SK-N-SH (cell line): ENCODE measurements at regions not wholly inside any gene's neighbourhood (a gene's known extent, or its start where the extent isn't known, plus 50 kb on each side); places are given as distances from the start of the nearest gene placed in this dataset.

ENCODE experiments used
- CTCF ChIA-PET: fragments of 300-600, 350-600 bp; formaldehyde crosslinking; extraction: SDS; loops from one replicate; lab custom pipeline; 2021; lab: Yijun Ruan, JAX
- POLR2A ChIA-PET: fragments of 350-600 bp; sonication (Branson Sonifier 250); formaldehyde crosslinking; extraction: SDS; loops from one replicate; lab custom pipeline; 2020; ENCODE audit warnings: antibody characterized with exemption, inconsistent platforms; lab: Yijun Ruan, JAX
- DNase-seq: peaks from one replicate; pipeline ENCODE4 v3.0.0; 2012
- H2AFZ ChIP-seq: fragments of 200-600 bp; sonication (generic); 2 replicates; pipeline ENCODE4 v1.8.1; 2016; ENCODE audit warnings: antibody characterized with exemption, mild to moderate bottlenecking, low read depth
- H3F3A ChIP-seq: fragments of 200-600 bp; sonication (generic); replicated peaks from 2 replicates; pipeline ENCODE3; 2016; ENCODE audit warnings: antibody characterized with exemption, mild to moderate bottlenecking; ENCODE audit not compliant: insufficient read depth
- H3K27ac ChIP-seq, 2 experiments: fragments of 200-500 bp in 1 of 2; fragments of 200-600 bp in 1 of 2; sonication (Bioruptor generic) in 1 of 2; sonication (generic), shearing (Covaris generic) in 1 of 2; 2 replicates each; pipeline versions ENCODE4 v1.5.1 to v1.6.1; 2014 to 2016; ENCODE audit warnings: low read depth in 2 of 2, inconsistent platforms in 1 of 2, low read length in 1 of 2, mild to moderate bottlenecking in 1 of 2, mixed read lengths in 1 of 2
- H3K27me3 ChIP-seq: fragments of 200-600 bp; sonication (generic), shearing (Covaris generic); 2 replicates; pipeline ENCODE4 v1.6.1; 2016; ENCODE audit warnings: mixed run types; ENCODE audit not compliant: insufficient read depth
- H3K36me3 ChIP-seq, 2 experiments: fragments of 200-500 bp in 1 of 2; fragments of 200-600 bp in 1 of 2; sonication (Bioruptor generic) in 1 of 2; sonication (generic) in 1 of 2; replicated peaks in 1 of 2; 2 replicates each; pipeline versions ENCODE3 to v1.5.1; 2014 to 2016; ENCODE audit warnings: low read length in 1 of 2, mild to moderate bottlenecking in 1 of 2; ENCODE audit not compliant: insufficient read depth in 2 of 2, control insufficient read depth in 1 of 2
- H3K4me1 ChIP-seq, 2 experiments: fragments of 200-500 bp in 1 of 2; fragments of 200-600 bp in 1 of 2; sonication (Bioruptor generic) in 1 of 2; sonication (generic), shearing (Covaris generic) in 1 of 2; 2 replicates each; pipeline versions ENCODE4 v1.5.1 to v1.6.1; 2014 to 2016; ENCODE audit warnings: low read depth in 1 of 2, low read length in 1 of 2, mixed run types in 1 of 2; ENCODE audit not compliant: insufficient read depth in 2 of 2, control insufficient read depth in 1 of 2
- H3K4me2 ChIP-seq: fragments of 200-600 bp; sonication (generic), shearing (Covaris generic); 2 replicates; pipeline ENCODE4 v1.6.1; 2017; ENCODE audit warnings: mixed run types
- H3K4me3 ChIP-seq, 2 experiments: fragments of 200-500 bp in 1 of 2; fragments of 200-600 bp in 1 of 2; sonication (Bioruptor generic) in 1 of 2; sonication (generic), shearing (Covaris generic) in 1 of 2; 2 replicates each; pipeline versions ENCODE4 v1.5.1 to v1.8.1; 2014 to 2016; ENCODE audit warnings: low read depth in 2 of 2, inconsistent platforms in 1 of 2, low read length in 1 of 2, mild to moderate bottlenecking in 1 of 2, mixed read lengths in 1 of 2, moderate library complexity in 1 of 2
- H3K79me2 ChIP-seq: fragments of 200-600 bp; sonication (generic); 2 replicates; pipeline ENCODE4 v1.8.1; 2017; ENCODE audit warnings: mild to moderate bottlenecking; ENCODE audit not compliant: insufficient read depth
- H3K9ac ChIP-seq: fragments of 200-600 bp; sonication (generic); 2 replicates; pipeline ENCODE4 v1.6.1; 2017; ENCODE audit warnings: mixed run types
- H3K9me2 ChIP-seq: fragments of 200-600 bp; sonication (generic); 2 replicates; pipeline ENCODE4 v1.6.1; 2017; ENCODE audit warnings: mixed run types
- H3K9me3 ChIP-seq: fragments of 200-600 bp; sonication (generic); 2 replicates; pipeline ENCODE4 v1.6.1; 2017; ENCODE audit warnings: mixed run types, mild to moderate bottlenecking, moderate library complexity
- H4K20me1 ChIP-seq: fragments of 200-600 bp; sonication (generic); 2 replicates; pipeline ENCODE4 v1.6.1; 2017; ENCODE audit warnings: mild to moderate bottlenecking, mixed run types; ENCODE audit not compliant: insufficient read depth
- CHD2 ChIP-seq: fragments of 150-350 bp; IDR thresholded peaks from 2 replicates; pipeline ENCODE4 v1.6.1; 2018; ENCODE audit warnings: low read length; ENCODE audit not compliant: partially characterized antibody
- ELF1 ChIP-seq: IDR thresholded peaks from 2 replicates; pipeline ENCODE4 v1.4.0; 2012
- EP300 ChIP-seq, 2 experiments: IDR thresholded peaks; 2 replicates each; pipeline versions ENCODE4 v1.4.0 to v1.6.1; 2012; ENCODE audit warnings: borderline replicate concordance in 1 of 2, low read depth in 1 of 2, low read length in 1 of 2
- EZH2phosphoT487 ChIP-seq: fragments of 200-600 bp; sonication (generic); IDR thresholded peaks from 2 replicates; pipeline ENCODE4 v1.6.1; 2017; ENCODE audit warnings: low read depth, mixed run types, mild to moderate bottlenecking, antibody characterized with exemption, moderate library complexity, borderline replicate concordance
- FOXJ3 ChIP-seq: sonication (generic); formaldehyde crosslinking; IDR thresholded peaks from 2 replicates; pipeline ENCODE4 v1.5.1; 2020; ENCODE audit warnings: mild to moderate bottlenecking, missing genetic modification reagents
- GATA2 ChIP-seq: sonication (generic); formaldehyde crosslinking; IDR thresholded peaks from 2 replicates; pipeline ENCODE4 v1.5.0; 2020; ENCODE audit warnings: mild to moderate bottlenecking, missing genetic modification reagents
- NRF1 ChIP-seq: IDR thresholded peaks from 2 replicates; pipeline ENCODE4 v1.6.1; 2012; ENCODE audit warnings: low read depth, mild to moderate bottlenecking, low read length
- POLR2AphosphoS5 ChIP-seq: IDR thresholded peaks from 2 replicates; pipeline ENCODE4 v1.6.1; 2012; ENCODE audit warnings: low read depth, low read length
- RAD21 ChIP-seq: IDR thresholded peaks from 2 replicates; pipeline ENCODE4 v1.6.1; 2012; ENCODE audit warnings: mild to moderate bottlenecking, low read length
- SIN3A ChIP-seq: IDR thresholded peaks from 2 replicates; pipeline ENCODE4 v1.6.1; 2012; ENCODE audit warnings: low read depth, mild to moderate bottlenecking, low read length, moderate library complexity, borderline replicate concordance
- SMC3 ChIP-seq: IDR thresholded peaks from 2 replicates; pipeline ENCODE4 v1.6.1; 2012; ENCODE audit warnings: low read depth, low read length, improper control_type of control experiment
- TAF1 ChIP-seq: IDR thresholded peaks from 2 replicates; pipeline ENCODE4 v1.6.1; 2012; ENCODE audit warnings: low read depth, mild to moderate bottlenecking, low read length, moderate library complexity, borderline replicate concordance
- TCF12 ChIP-seq: IDR thresholded peaks from 2 replicates; pipeline ENCODE4 v1.4.0; 2012
- TEAD4 ChIP-seq: IDR thresholded peaks from 2 replicates; pipeline ENCODE4 v1.4.0; 2012; ENCODE audit warnings: mild to moderate bottlenecking, borderline replicate concordance; ENCODE audit not compliant: insufficient read depth
- YY1 ChIP-seq: IDR thresholded peaks from 2 replicates; pipeline ENCODE4 v1.4.0; 2012; ENCODE audit warnings: low read depth, mild to moderate bottlenecking
- WGBS: methylation state at CpG from one replicate; pipeline ENCODE4 v1.1.6; 2017; ENCODE audit warnings: low lambda C conversion rate; 5-methylcytosine and 5-hydroxymethylcytosine counted together
- TF ChIP-seq, protein P1 (sequence below): fragments of 200-600 bp; sonication (generic); IDR thresholded peaks from 2 replicates; pipeline ENCODE4 v1.6.1; 2017; ENCODE audit warnings: antibody characterized with exemption, mild to moderate bottlenecking, moderate library complexity
- TF ChIP-seq, protein P2 (sequence below): fragments of 150-350 bp; IDR thresholded peaks from 2 replicates; pipeline ENCODE4 v1.6.1; 2017; ENCODE audit warnings: antibody characterized with exemption, low read length, low read depth, borderline replicate concordance
- TF ChIP-seq, protein P3 (sequence below): IDR thresholded peaks from 2 replicates; pipeline ENCODE4 v1.4.0; 2012; ENCODE audit warnings: low read depth, borderline replicate concordance
- TF ChIP-seq, protein P4 (sequence below): IDR thresholded peaks from 2 replicates; pipeline ENCODE4; 2012
- TF ChIP-seq, protein P5 (sequence below): fragments of 150-350 bp; IDR thresholded peaks from 2 replicates; pipeline ENCODE4 v1.6.1; 2016; ENCODE audit warnings: mild to moderate bottlenecking, low read depth, low read length

DNA sequence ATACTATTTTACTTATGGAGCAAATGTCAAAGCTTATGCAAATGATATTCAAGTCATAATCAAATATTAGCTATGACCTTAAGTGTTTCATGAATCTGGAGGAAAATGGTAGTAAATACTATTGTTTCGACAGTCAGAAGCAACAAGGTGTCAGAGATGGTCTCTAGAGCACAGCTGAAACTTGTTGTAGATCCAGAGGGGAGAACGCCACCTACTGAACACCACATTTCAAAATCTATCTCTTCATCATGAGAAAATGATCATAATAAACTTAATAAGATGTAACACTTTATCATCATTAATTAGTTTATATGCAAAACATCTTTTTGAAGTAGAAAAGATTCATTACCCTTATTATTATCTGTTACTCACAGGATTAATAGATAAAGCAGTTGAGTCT is 418.7 kb downstream of the GATA3 start:
- Histone ChIP-seq H3K27me3 (no peaks in the 10 kb centered on the region), H3K9me3 (no peaks in the 10 kb centered on the region), H3K79me2 (no peaks in the 10 kb centered on the region), H3K9ac (no peak overlapping the region), H3K27ac (no peak overlapping the region), H2AFZ (no peak overlapping the region), H3K9me2 (no peaks in the 10 kb centered on the region), H3K4me2 (no peak overlapping the region), H4K20me1 (no peaks in the 10 kb centered on the region), H3F3A (no peaks in the 10 kb centered on the region), H3K4me1 (no peaks in the 10 kb centered on the region), H3K4me3 (no peak overlapping the region), H3K36me3 (no peaks in the 10 kb centered on the region)
- TF ChIP-seq YY1 (no peak), SMC3 (no peak), POLR2AphosphoS5 (no peak), RAD21 (peak; percentile 48)
- TF ChIP-seq, protein P1, sequence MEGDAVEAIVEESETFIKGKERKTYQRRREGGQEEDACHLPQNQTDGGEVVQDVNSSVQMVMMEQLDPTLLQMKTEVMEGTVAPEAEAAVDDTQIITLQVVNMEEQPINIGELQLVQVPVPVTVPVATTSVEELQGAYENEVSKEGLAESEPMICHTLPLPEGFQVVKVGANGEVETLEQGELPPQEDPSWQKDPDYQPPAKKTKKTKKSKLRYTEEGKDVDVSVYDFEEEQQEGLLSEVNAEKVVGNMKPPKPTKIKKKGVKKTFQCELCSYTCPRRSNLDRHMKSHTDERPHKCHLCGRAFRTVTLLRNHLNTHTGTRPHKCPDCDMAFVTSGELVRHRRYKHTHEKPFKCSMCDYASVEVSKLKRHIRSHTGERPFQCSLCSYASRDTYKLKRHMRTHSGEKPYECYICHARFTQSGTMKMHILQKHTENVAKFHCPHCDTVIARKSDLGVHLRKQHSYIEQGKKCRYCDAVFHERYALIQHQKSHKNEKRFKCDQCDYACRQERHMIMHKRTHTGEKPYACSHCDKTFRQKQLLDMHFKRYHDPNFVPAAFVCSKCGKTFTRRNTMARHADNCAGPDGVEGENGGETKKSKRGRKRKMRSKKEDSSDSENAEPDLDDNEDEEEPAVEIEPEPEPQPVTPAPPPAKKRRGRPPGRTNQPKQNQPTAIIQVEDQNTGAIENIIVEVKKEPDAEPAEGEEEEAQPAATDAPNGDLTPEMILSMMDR: peak; percentile 26; the same call in 1 of the 2 replicates
- TF ChIP-seq, protein P2, sequence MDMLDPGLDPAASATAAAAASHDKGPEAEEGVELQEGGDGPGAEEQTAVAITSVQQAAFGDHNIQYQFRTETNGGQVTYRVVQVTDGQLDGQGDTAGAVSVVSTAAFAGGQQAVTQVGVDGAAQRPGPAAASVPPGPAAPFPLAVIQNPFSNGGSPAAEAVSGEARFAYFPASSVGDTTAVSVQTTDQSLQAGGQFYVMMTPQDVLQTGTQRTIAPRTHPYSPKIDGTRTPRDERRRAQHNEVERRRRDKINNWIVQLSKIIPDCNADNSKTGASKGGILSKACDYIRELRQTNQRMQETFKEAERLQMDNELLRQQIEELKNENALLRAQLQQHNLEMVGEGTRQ: no peak
- TF ChIP-seq, protein P3, sequence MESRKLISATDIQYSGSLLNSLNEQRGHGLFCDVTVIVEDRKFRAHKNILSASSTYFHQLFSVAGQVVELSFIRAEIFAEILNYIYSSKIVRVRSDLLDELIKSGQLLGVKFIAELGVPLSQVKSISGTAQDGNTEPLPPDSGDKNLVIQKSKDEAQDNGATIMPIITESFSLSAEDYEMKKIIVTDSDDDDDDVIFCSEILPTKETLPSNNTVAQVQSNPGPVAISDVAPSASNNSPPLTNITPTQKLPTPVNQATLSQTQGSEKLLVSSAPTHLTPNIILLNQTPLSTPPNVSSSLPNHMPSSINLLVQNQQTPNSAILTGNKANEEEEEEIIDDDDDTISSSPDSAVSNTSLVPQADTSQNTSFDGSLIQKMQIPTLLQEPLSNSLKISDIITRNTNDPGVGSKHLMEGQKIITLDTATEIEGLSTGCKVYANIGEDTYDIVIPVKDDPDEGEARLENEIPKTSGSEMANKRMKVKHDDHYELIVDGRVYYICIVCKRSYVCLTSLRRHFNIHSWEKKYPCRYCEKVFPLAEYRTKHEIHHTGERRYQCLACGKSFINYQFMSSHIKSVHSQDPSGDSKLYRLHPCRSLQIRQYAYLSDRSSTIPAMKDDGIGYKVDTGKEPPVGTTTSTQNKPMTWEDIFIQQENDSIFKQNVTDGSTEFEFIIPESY: no peak
- 30% methylated on average over 2 of the region's 2 CpGs for WGBS
- ChIA-PET POLR2A (interaction anchor here (0.6 kb wide), 1 partner anchor 412 kb away, joined by 3 read pairs; no protein-coding TSS in a partner anchor), CTCF (interaction anchor here (0.7 kb wide), 1 partner anchor 84 kb away, joined by 3 read pairs; no protein-coding TSS in a partner anchor)
- DNase-seq: no peak

DNA sequence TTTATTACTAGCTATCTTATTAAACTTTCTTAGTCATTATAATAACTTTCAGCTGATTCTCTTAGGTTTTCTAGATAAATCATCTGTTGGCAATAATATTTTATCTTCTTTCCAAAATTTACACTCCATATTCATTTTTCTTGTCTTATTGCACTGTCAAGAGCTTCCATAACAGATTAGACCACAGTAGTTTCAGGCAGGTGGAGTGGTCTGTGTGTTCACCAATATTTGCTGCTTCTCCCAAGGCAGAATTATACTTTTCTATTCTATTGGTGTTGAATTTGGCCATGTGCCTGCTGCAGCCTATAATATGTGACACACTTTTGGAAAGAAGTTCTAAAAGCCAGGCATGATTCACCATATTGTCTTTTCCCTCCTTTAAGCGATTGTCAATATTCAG is 422.8 kb downstream of the GATA3 start:
- DNase-seq: no peak
- ChIA-PET CTCF (interaction anchor here (0.7 to 1.0 kb wide), 3 partner anchors 9 to 406 kb away, joined by 3 to 4 read pairs (median 3); no protein-coding TSS in a partner anchor), POLR2A (no interaction called here)
- WGBS: 43% methylated on average over 1 of the region's 1 CpG
- H3K27me3 ChIP-seq: no peaks in the 10 kb centered on the region; the same call in 1 of the 2 replicates
- no peaks in the 10 kb centered on the region for H4K20me1 ChIP-seq
- H3K27ac ChIP-seq: no peak overlapping the region
- no peaks in the 10 kb centered on the region for H3K4me1 ChIP-seq
- H3K36me3 ChIP-seq: no peaks in the 10 kb centered on the region
- no peaks in the 10 kb centered on the region for H3K9me3 ChIP-seq
- H3K79me2 ChIP-seq: no peaks in the 10 kb centered on the region
- no peaks in the 10 kb centered on the region for H3F3A ChIP-seq
- no peak overlapping the region for H3K4me3 ChIP-seq
- no peak overlapping the region for H3K4me2 ChIP-seq
- H2AFZ ChIP-seq: no peak overlapping the region
- H3K9me2 ChIP-seq: no peaks in the 10 kb centered on the region
- no peak overlapping the region for H3K9ac ChIP-seq
- TF ChIP-seq TCF12: no peak
- TF ChIP-seq GATA2 (CRISPR knock-in tag): no peak
- TF ChIP-seq SIN3A: no peak
- TF ChIP-seq FOXJ3 (CRISPR knock-in tag): no peak
- TF ChIP-seq, protein P2: no peak
- no peak for TF ChIP-seq SMC3
- no peak for TF ChIP-seq TEAD4
- TF ChIP-seq, protein P4, sequence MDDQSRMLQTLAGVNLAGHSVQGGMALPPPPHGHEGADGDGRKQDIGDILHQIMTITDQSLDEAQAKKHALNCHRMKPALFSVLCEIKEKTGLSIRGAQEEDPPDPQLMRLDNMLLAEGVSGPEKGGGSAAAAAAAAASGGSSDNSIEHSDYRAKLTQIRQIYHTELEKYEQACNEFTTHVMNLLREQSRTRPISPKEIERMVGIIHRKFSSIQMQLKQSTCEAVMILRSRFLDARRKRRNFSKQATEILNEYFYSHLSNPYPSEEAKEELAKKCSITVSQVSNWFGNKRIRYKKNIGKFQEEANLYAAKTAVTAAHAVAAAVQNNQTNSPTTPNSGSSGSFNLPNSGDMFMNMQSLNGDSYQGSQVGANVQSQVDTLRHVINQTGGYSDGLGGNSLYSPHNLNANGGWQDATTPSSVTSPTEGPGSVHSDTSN: no peak
- TF ChIP-seq ELF1: no peak
- TF ChIP-seq, protein P5, sequence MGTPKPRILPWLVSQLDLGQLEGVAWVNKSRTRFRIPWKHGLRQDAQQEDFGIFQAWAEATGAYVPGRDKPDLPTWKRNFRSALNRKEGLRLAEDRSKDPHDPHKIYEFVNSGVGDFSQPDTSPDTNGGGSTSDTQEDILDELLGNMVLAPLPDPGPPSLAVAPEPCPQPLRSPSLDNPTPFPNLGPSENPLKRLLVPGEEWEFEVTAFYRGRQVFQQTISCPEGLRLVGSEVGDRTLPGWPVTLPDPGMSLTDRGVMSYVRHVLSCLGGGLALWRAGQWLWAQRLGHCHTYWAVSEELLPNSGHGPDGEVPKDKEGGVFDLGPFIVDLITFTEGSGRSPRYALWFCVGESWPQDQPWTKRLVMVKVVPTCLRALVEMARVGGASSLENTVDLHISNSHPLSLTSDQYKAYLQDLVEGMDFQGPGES: no peak
- no peak for TF ChIP-seq EP300 (IDR thresholded peaks at IDR 0.05; ENCODE audit: borderline replicate concordance in 1 of 2, low read depth in 1 of 2, low read length in 1 of 2)
- no peak for TF ChIP-seq EZH2phosphoT487
- no peak for TF ChIP-seq CHD2
- no peak for TF ChIP-seq NRF1
- no peak for TF ChIP-seq TAF1
